NCI-H128 (cell line): ENCODE measurements at regions not wholly inside any gene's neighbourhood (a gene's known extent, or its start where the extent isn't known, plus 50 kb on each side); places are given as distances from the start of the nearest gene placed in this dataset.
A peak's percentile ranks its signal among the peaks of the same experiment; 100 is the strongest.

Source experiments
- DNase-seq: peaks from one replicate; lab custom pipeline; 2025; ENCODE audit not compliant: unreplicated experiment; lab: John Stamatoyannopoulos, UW

GRCh38 chr1:50358962-50359361 lies 64.3 kb downstream of the DMRTA2 start:
- no peak for DNase-seq

DNA sequence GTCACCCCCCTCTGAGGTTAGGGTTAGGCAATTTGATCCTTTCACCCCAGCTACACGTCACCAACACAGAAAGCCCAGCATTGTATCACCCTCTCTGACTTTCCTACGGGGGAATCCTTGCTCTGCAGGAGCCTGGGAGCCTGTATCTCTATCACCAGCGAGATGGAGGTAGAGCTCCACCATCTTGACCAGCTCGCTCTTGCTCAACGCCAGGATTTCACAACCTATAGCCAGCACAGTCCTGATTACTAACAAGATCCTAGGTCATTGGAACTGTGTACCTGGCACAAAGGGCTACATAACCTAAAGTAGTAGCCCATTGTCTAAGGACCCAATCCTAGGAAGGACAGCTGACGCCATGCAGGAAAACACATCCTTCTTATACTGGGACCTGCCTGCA lies 66.1 kb downstream of the DMRTA2 start:
- no peak for DNase-seq

DNA sequence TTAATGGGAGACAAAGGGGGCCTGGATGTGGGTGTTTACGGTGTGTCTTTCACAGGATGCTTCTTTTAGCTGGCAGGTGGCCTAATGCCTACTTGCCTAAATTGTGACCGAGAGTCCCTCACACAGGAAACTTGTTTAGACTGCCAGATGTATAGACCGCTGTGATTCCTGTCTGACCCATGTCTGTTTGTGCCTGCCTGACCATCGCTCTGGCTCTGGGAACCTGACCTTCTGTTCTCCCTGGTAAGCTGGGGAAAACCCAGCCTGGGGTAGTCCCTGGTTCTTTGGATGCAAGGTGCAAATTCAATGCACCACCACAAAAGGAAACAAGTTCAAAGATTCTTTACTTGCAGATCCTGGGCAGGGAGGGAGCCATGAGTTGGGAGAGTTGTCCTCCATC lies 68.4 kb downstream of the DMRTA2 start:
- no peak for DNase-seq

GRCh38 chr1:50352428-50352827 lies 70.8 kb downstream of the DMRTA2 start:
- no peak for DNase-seq

- no peak for DNase-seq
These were observed 72.4 kb downstream of the DMRTA2 start for GRCh38 chr1:50350868-50351267.

DNA sequence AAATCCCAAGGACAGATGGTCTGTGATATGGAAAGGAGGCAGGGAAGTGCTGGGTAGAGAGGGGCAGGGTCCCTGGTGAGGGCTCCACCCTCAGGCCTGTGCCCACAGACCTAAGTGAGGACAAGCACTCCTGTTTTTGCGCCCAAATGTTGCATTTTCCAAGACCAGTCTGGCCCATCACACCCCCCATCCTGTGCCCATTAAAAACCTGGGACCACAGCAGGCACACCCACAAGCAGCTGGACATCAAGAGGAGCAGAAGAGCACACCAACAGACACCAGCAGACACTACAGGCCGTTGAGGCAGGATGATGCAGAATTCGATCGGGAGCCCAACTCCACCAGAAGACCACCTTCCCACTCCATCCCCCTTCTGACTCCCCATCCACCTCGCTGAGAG lies 72.8 kb downstream of the DMRTA2 start:
- DNase-seq, result no peak

- no peak for DNase-seq
These were observed 74.0 kb downstream of the DMRTA2 start for GRCh38 chr1:50349242-50349565.

GRCh38 chr1:50348449-50349241 lies 74.6 kb downstream of the DMRTA2 start:
- DNase-seq, result peak; percentile 96

DNA sequence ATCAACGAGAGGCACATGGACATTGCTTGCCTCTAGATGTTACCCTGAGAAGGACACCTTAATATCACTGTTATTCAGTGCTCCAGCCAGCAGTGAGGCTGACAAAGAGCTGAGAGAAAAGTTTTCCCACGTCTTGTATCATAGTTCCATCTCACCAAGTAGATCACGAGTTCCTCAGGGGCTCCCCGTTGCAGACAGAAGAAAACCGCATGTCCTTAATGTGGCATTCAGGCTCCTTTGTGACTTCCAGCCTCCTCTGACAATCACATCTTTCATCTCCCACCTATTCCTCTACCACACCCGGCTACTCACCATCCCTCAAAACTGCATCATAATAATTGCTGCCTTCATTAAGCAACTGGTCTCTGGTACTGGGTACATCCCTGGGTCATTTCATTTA lies 75.3 kb downstream of the DMRTA2 start:
- no peak for DNase-seq

- DNase-seq, result no peak
These were observed 76.6 kb downstream of the DMRTA2 start for GRCh38 chr1:50346621-50347020.

GRCh38 chr1:50343323-50343722 lies 79.9 kb downstream of the DMRTA2 start:
- DNase-seq, result no peak

GRCh38 chr1:50342525-50342924 lies 80.7 kb downstream of the DMRTA2 start:
- no peak for DNase-seq

GRCh38 chr1:50335036-50335435 lies 88.2 kb downstream of the DMRTA2 start:
- no peak for DNase-seq

DNA sequence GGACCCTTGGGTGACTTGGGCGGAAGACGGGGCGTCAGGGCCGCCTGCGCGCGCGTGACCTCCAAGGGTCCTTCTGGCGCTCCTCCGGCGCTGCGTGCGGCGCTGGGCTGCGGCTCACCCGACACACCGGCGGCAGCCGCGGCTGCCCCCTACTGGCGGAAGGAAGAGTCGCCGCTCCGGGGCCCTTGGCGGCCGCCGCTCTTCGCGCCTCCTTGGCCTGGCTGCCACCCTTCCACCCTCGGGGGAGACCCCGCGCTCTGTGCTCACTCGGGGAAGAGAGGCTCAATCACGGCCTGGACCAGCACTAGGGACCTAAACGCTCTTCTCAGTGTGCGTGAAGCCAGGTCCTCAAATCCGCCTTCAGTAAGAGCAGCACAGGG lies 89.7 kb downstream of the DMRTA2 start:
- DNase-seq, result no peak

DNA sequence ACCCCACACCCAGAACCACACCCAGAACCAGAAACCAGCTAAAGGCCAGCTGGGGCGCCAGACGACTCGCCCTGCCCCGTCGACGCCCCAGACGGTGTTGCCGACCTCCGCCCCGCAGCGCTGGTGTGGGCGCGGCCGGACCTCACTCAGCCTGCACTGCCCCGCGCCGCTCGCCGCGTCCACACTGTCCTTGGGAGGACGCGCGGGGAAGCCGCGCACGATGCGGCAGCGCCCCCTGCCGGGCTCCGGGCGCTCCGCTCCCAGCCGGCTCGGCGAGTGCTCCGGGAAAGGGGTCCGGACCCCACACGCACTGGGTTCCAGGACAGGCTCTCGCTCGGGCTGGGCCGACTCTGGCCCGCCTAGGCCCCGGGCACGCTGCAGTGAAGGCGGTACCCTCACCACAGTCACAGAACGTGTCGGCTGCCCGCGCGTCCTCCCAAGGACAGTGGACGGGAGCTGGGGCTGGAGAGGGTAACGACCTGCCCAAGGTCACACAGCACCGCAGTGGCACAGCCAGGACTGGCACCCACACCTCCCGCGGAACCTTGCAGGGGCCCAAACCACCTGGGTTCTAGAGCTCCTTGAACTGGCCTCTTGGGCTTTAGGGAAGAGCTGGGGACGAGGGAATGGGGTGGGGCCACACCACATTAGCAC lies 90.2 kb downstream of the DMRTA2 start:
- peak; percentile 29 for DNase-seq

DNA sequence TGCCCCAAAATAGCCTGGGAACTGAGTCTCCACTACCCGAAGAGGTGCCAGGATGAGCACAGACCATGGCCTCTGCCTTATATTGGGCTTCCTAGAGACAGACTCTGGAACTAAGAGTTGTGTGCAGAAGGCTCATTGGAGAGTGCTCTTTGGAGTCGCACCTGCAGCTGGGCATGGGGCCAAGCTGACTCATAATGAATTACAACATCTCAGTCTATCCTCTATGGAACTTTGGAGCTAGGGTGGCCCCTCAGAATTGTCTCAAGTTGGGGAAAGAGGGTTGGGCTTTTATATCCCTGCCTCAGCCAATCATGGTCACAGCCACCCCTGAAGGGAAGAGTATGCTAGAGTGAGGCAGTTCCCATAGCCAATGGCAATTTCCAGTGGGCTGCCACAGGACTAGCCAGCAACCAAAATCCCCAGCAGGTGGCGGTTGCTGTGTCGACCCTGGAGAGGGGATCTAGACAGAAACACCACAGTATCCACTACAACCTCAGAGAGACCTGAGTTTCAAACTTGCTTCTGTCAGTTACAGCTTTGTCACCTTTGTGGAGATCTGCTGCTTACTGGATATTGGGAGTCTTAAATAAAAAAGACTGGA lies 93.8 kb downstream of the DMRTA2 start:
- DNase-seq, result no peak

GRCh38 chr1:50328552-50328951 lies 94.7 kb downstream of the DMRTA2 start:
- no peak for DNase-seq

DNA sequence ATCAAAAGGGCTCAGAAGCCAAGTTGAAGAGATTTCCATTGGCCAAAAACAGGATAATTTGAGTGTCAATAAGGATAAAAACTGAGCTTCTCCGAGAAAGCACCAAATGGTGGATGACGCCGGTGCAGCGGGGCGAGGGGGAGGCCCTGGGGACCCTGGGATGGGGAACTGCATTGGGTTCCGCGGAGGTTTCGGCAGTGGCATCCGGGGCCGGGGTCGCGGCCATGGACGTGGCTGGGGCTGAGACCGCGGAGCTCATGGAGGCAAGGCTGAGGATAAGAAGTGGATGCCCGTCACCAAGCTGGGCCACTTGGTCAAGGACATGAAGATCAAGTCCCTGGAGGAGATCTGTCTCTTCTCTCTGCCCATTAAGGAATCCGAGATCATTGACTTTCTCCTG lies 97.2 kb downstream of the DMRTA2 start:
- DNase-seq, result no peak

DNA sequence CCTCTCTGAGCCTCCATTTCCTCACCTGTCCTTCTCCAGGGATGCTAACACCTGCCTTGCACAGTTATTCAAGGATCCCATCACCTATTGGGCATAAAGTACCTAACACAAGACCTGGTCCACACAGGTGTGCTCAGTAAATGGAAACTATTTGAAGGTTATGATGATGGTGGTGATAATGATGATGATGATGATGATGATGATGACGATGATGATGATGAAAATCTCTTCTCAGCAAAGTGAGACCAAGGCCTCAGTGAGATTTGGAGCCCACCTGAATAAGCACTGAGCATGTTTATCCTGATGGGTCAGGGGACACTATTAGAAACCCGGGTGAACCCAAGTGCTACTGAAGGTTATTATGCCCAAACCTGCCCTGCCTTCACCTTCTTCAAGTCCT lies 100.7 kb downstream of the DMRTA2 start:
- DNase-seq, result no peak

- DNase-seq, result no peak
These were observed 104.8 kb downstream of the DMRTA2 start for GRCh38 chr1:50318428-50318827.

- DNase-seq, result no peak
These were observed 114.4 kb downstream of the DMRTA2 start for GRCh38 chr1:50308878-50309277.

- DNase-seq, result no peak
These were observed 117.4 kb downstream of the DMRTA2 start for GRCh38 chr1:50305808-50306207.

- DNase-seq, result no peak
These were observed 122.9 kb downstream of the DMRTA2 start for GRCh38 chr1:50300297-50300696.
